Trophoblast cell (in vitro differentiated cells and primary cell): ENCODE measurements at regions not wholly inside any gene's neighbourhood (a gene's known extent, or its start where the extent isn't known, plus 50 kb on each side); places are given as distances from the start of the nearest gene placed in this dataset.

Experiments
- DNase-seq, 2 donors: peaks; one replicate each; pipeline ENCODE4 v3.0.0-alpha.2; 2016
- H2AFZ ChIP-seq: 2 replicates; pipeline ENCODE4 v1.6.1; 2013; ENCODE audit warnings: low read length, moderate library complexity, mild to moderate bottlenecking; ENCODE audit not compliant: insufficient read depth, poor library complexity
- H2AK5ac ChIP-seq: 2 replicates; pipeline ENCODE4 v1.6.1; 2013; ENCODE audit warnings: mild to moderate bottlenecking, low read length
- H2BK120ac ChIP-seq: 2 replicates; pipeline ENCODE4 v1.6.1; 2013; ENCODE audit warnings: low read length, mild to moderate bottlenecking, moderate library complexity; ENCODE audit not compliant: insufficient read depth, poor library complexity
- H2BK12ac ChIP-seq: 2 replicates; pipeline ENCODE4 v1.6.1; 2013; ENCODE audit warnings: mild to moderate bottlenecking, low read length, moderate library complexity
- H2BK5ac ChIP-seq: 2 replicates; pipeline ENCODE4 v1.6.1; 2013; ENCODE audit warnings: low read length, low read depth, moderate library complexity, mild to moderate bottlenecking; ENCODE audit not compliant: poor library complexity
- H3K14ac ChIP-seq: 2 replicates; pipeline ENCODE4 v1.6.1; 2013; ENCODE audit warnings: mild to moderate bottlenecking, low read length
- H3K18ac ChIP-seq: 2 replicates; pipeline ENCODE4 v1.6.1; 2013; ENCODE audit warnings: mild to moderate bottlenecking, low read length
- H3K23ac ChIP-seq: 2 replicates; pipeline ENCODE4 v1.6.1; 2013; ENCODE audit warnings: low read length
- H3K27ac ChIP-seq: 2 replicates; pipeline ENCODE4 v1.5.1; 2013; ENCODE audit warnings: low read depth, mild to moderate bottlenecking, inconsistent platforms, low read length, moderate library complexity
- H3K27me3 ChIP-seq: 2 replicates; pipeline ENCODE4 v1.6.1; 2013; ENCODE audit warnings: inconsistent platforms, mild to moderate bottlenecking, low read length, moderate library complexity; ENCODE audit not compliant: insufficient read depth
- H3K36me3 ChIP-seq, 2 experiments: 1 replicate in 1 of 2; 2 replicates in 1 of 2; pipeline ENCODE4 v1.6.1; 2013; ENCODE audit warnings: low read length in 2 of 2, mild to moderate bottlenecking in 2 of 2, moderate library complexity in 1 of 2; ENCODE audit not compliant: insufficient read depth in 2 of 2, control insufficient read depth in 1 of 2
- H3K4ac ChIP-seq: 2 replicates; pipeline ENCODE4 v1.6.1; 2013; ENCODE audit warnings: low read depth, mild to moderate bottlenecking, low read length, moderate library complexity
- H3K4me1 ChIP-seq, 2 experiments: 1 replicate in 1 of 2; 2 replicates in 1 of 2; pipeline ENCODE4 v1.6.1; 2013; ENCODE audit warnings: low read length in 2 of 2, mild to moderate bottlenecking in 2 of 2, moderate library complexity in 1 of 2; ENCODE audit not compliant: insufficient read depth in 2 of 2, control insufficient read depth in 1 of 2
- H3K4me2 ChIP-seq: 2 replicates; pipeline ENCODE4 v1.6.1; 2013; ENCODE audit warnings: inconsistent platforms, mild to moderate bottlenecking, low read length, moderate library complexity
- H3K4me3 ChIP-seq: 2 replicates; pipeline ENCODE4 v1.5.1; 2013; ENCODE audit warnings: mild to moderate bottlenecking, low read depth, low read length, inconsistent platforms
- H3K79me1 ChIP-seq: one replicate; pipeline ENCODE4 v1.6.1; 2013; ENCODE audit warnings: low read length
- H3K79me2 ChIP-seq: 2 replicates; pipeline ENCODE4 v1.6.1; 2013; ENCODE audit warnings: low read length, mild to moderate bottlenecking; ENCODE audit not compliant: control insufficient read depth, insufficient read depth, poor library complexity
- H3K9ac ChIP-seq: 2 replicates; pipeline ENCODE4 v1.6.1; 2013; ENCODE audit warnings: mild to moderate bottlenecking, low read length
- H3K9me3 ChIP-seq: 2 replicates; pipeline ENCODE4 v1.6.1; 2013; ENCODE audit warnings: low read depth, mild to moderate bottlenecking, control low read depth, inconsistent platforms, low read length; ENCODE audit not compliant: insufficient read depth
- H4K12ac ChIP-seq: 2 replicates; pipeline ENCODE4 v1.6.1; 2013; ENCODE audit warnings: low read depth, mild to moderate bottlenecking, low read length, moderate library complexity
- H4K8ac ChIP-seq: 2 replicates; pipeline ENCODE4 v1.6.1; 2013; ENCODE audit warnings: low read depth, mild to moderate bottlenecking, low read length, moderate library complexity
- H4K91ac ChIP-seq: one replicate; pipeline ENCODE4 v1.6.1; 2013; ENCODE audit warnings: low read depth, mild to moderate bottlenecking, low read length, moderate library complexity
- WGBS: extraction: QIAGEN DNeasy Blood & Tissue Kit; methylation state at CpG from one replicate; pipeline ENCODE4 v1.1.7; 2013; ENCODE audit warnings: missing lambda C conversion rate; ENCODE audit not compliant: insufficient read length, insufficient coverage; ENCODE audit errors: extremely low coverage; 5-methylcytosine and 5-hydroxymethylcytosine counted together

DNA sequence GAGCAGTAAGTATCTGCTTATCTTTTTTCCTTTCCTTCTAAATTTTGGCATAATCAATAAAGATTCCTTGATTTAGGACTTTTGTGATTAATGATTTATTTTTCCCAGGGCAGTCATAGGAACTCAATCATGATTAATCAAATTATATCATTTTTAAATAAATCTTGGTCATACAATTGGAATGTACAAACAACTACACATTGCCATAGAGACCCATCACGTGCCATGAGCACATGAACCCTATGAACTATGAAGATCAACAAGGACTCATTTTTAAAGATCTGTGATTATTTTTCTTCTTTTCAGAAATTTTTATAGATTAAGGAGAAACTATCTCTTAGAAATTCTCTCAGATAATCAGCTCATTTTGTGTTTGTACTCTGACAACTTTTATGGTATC, 622.4 kb downstream of the BCKDHB start:
- H3K14ac ChIP-seq = no peak overlapping the region
- H3K79me1 ChIP-seq = no peaks in the 10 kb centered on the region
- no peak overlapping the region for H2BK12ac ChIP-seq
- H3K27ac ChIP-seq = no peak overlapping the region
- H3K4ac ChIP-seq = no peak overlapping the region
- no peaks in the 10 kb centered on the region for H3K79me2 ChIP-seq
- no peak overlapping the region for H3K23ac ChIP-seq
- H3K4me2 ChIP-seq = no peak overlapping the region
- no peaks in the 10 kb centered on the region for H3K27me3 ChIP-seq
- no peak for DNase-seq
- H3K4me3 ChIP-seq = no peak overlapping the region
- H3K36me3 ChIP-seq = no peaks in the 10 kb centered on the region
- no peak overlapping the region for H2AFZ ChIP-seq
- H4K12ac ChIP-seq = no peak overlapping the region
- no peak overlapping the region for H2AK5ac ChIP-seq
- H3K4me1 ChIP-seq = no peaks in the 10 kb centered on the region
- no peak overlapping the region for H4K91ac ChIP-seq
- H4K8ac ChIP-seq = no peak overlapping the region
- no CpG with 5 or more reads among the region's 1 CpG for WGBS
- no peak overlapping the region for H3K9ac ChIP-seq
- no peak overlapping the region for H2BK120ac ChIP-seq
- no peaks in the 10 kb centered on the region for H3K9me3 ChIP-seq
- no peak overlapping the region for H3K18ac ChIP-seq
- no peak overlapping the region for H2BK5ac ChIP-seq

DNA sequence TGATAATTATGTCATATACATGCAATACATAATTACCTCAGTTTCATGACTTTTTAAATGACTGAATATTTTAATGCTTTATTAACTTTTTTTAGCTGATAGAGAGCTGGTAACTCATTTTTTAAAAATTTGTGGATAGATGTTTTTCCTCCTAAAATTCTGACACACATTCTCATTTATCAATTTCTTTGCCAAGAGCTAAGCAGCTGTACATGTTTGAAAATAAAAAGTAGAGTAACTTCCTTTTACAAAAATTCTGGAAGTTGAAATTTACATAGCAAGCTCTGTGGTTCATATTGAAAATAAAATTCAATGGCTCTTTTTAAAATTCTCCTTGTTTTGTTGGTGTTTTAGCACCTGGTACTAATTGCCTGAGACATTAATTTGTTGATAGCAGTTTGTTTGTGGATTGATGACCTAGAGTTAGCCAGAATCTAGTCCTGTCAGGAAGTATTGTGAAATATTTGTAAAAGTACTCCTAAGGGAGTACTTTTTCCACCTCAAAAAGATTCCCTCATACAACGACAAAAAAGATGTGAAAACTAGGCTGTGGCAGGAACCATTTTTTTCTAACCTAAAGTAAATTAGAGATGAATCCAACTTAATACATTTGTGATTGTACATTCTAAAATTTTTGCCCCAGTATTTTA, 621.8 kb downstream of the BCKDHB start:
- no peaks in the 10 kb centered on the region for H3K79me1 ChIP-seq
- no peak overlapping the region for H2BK120ac ChIP-seq

DNA sequence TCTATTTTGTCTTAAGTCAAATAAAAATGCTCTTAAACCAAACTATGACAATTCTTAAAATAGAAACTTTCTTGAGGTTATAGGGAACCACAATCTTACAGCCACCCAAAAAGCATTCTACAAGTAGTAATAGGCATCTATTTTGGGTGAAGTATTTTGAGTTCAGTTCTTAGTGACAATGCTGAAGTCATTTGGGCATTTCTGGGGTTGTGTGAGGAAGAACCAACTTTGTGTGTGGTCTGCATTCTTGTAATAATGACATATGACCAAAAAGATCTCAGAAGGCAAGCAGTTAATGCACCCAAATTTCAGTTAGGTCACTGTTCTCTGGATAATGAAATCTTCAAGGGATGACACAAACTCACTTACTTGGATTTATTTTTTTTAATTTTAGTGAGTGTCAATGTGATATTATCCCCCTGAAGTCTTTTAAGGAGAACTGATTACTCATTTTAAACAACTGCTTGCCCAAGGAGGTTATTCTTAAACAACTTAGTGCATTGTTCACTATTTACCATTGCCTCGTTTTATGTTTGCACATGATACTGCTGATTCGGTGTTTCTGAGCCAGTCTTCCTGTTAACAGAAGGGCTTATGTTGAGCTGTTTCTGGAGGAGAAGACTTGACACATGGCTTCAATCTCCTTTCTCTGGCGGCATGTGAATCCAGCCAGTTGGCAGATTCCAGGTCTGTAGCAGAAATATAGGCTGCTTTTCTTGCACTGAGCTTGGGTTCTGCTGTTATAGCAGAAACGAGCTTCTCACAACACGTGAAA, 618.9 kb downstream of the BCKDHB start:
- H4K8ac ChIP-seq = no peak overlapping the region
- H3K9ac ChIP-seq = no peak overlapping the region
- H3K4me1 ChIP-seq = no peaks in the 10 kb centered on the region
- no peaks in the 10 kb centered on the region for H3K79me2 ChIP-seq
- no peaks in the 10 kb centered on the region for H3K79me1 ChIP-seq
- H3K23ac ChIP-seq = no peak overlapping the region
- H4K91ac ChIP-seq = no peak overlapping the region
- H3K27ac ChIP-seq = no peak overlapping the region
- no peak overlapping the region for H2AFZ ChIP-seq
- no peaks in the 10 kb centered on the region for H3K27me3 ChIP-seq
- no peak overlapping the region for H2BK12ac ChIP-seq
- H4K12ac ChIP-seq = no peak overlapping the region
- WGBS = no CpG with 5 or more reads among the region's 5 CpGs
- no peak overlapping the region for H3K4me3 ChIP-seq
- no peak overlapping the region for H2AK5ac ChIP-seq
- no peak overlapping the region for H3K18ac ChIP-seq
- H2BK120ac ChIP-seq = no peak overlapping the region
- H3K36me3 ChIP-seq = no peaks in the 10 kb centered on the region
- H3K9me3 ChIP-seq = peaks cover 4% of the 10 kb centered on the region
- H3K4ac ChIP-seq = no peak overlapping the region
- no peak overlapping the region for H2BK5ac ChIP-seq
- H3K4me2 ChIP-seq = no peak overlapping the region
- H3K14ac ChIP-seq = no peak overlapping the region
- no peak for DNase-seq

More for the DNA sequence above, 621.8 kb downstream of the BCKDHB start:
- Histone ChIP-seq H3K23ac (no peak overlapping the region), H4K91ac (no peak overlapping the region), H3K79me2 (no peaks in the 10 kb centered on the region), H3K9ac (no peak overlapping the region), H2BK12ac (no peak overlapping the region), H3K36me3 (no peaks in the 10 kb centered on the region), H3K4me1 (no peaks in the 10 kb centered on the region), H3K4me3 (no peak overlapping the region), H3K27ac (no peak overlapping the region), H3K14ac (no peak overlapping the region), H3K18ac (no peak overlapping the region), H3K9me3 (no peaks in the 10 kb centered on the region), H3K27me3 (no peaks in the 10 kb centered on the region), H2AFZ (no peak overlapping the region), H3K4ac (no peak overlapping the region), H4K12ac (no peak overlapping the region), H3K4me2 (no peak overlapping the region), H2AK5ac (no peak overlapping the region), H4K8ac (no peak overlapping the region), H2BK5ac (no peak overlapping the region)
- DNase-seq = no peak
- whole genome bisulfite sequencing = no CpG with 5 or more reads among the region's 1 CpG

DNA sequence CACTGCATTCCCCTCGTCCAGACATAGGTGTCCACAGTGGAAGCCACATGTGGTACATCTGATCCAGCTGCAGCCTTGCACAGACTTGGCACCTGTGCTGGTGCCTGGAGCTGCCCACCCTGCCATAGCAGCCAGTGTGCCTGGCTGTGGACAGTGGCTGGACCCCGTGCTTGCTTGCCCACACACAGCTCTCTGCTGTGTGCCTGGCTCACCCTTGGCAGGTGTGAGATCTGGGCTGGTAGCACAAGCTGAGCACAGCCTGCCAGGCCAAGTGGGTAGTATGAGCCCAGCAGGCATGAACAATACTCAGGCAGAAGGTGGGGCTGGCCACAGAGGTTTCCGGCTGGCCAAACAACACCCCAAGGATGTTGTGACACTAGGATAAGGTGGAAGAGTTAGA, 614.4 kb downstream of the BCKDHB start:
- no peaks in the 10 kb centered on the region for H3K36me3 ChIP-seq
- H2BK12ac ChIP-seq = no peak overlapping the region
- no peaks in the 10 kb centered on the region for H3K79me2 ChIP-seq
- H3K4me3 ChIP-seq = no peak overlapping the region
- no peak overlapping the region for H3K4me2 ChIP-seq
- H3K9ac ChIP-seq = no peak overlapping the region
- no peak overlapping the region for H3K14ac ChIP-seq
- no peaks in the 10 kb centered on the region for H3K27me3 ChIP-seq
- H2AFZ ChIP-seq = no peak overlapping the region
- H3K18ac ChIP-seq = no peak overlapping the region
- H3K23ac ChIP-seq = no peak overlapping the region
- H3K79me1 ChIP-seq = no peaks in the 10 kb centered on the region
- H3K27ac ChIP-seq = no peak overlapping the region
- no peak for DNase-seq
- H4K91ac ChIP-seq = no peak overlapping the region
- H4K12ac ChIP-seq = no peak overlapping the region
- H3K9me3 ChIP-seq = peaks cover 4% of the 10 kb centered on the region
- H2AK5ac ChIP-seq = no peak overlapping the region
- WGBS = no CpG with 5 or more reads among the region's 3 CpGs
- H2BK120ac ChIP-seq = no peak overlapping the region
- no peak overlapping the region for H2BK5ac ChIP-seq
- no peak overlapping the region for H3K4ac ChIP-seq
- no peaks in the 10 kb centered on the region for H3K4me1 ChIP-seq
- H4K8ac ChIP-seq = no peak overlapping the region
